HG03460 (cell line): ENCODE measurements at regions not wholly inside any gene's neighbourhood (a gene's known extent, or its start where the extent isn't known, plus 50 kb on each side); places are given as distances from the start of the nearest gene placed in this dataset.

Source experiments
- ATAC-seq: cut with Tn5 transposase; IDR thresholded peaks from one replicate; pipeline ENCODE4 v1.9.1; 2021; ENCODE audit not compliant: unreplicated experiment

DNA sequence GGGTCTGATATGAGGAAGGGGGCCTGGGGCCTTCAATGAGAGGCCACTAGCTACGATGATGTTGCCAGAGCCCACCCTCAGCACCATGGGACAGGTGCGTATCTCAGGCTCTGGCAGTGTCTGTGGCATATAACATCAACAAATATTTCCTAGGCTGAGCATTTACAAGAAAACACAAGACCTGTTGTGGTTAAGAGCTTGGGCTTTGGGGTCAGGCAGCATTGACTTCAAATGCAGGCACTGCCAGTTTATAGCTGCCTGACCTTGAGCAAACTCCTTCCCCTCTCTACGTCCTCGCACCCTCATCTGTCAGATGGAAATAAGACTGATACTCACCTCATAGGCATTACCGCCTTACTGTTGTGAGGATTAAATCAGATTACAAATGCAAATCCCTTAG, 156.0 kb downstream of the KATNAL1 start:
- ATAC-seq, result no peak

DNA sequence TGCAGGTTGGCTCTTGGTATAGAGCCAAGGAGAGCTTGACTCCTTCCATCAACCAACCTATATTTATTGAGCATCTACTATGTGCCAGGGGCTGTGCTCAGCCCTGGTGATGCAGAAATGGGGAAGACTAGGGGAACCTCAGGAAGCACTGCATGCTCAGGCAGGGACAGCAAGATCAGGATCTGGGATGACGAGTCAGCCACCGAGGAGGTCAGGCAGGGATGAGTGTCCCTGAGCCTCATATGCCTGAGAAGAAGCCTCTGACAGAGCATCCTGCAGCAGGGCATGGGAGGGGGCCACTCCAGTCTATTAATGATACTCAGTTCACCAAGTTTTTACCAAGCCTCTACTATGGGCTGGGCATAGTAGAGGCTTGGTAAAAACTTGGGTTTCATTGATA, 158.1 kb downstream of the KATNAL1 start:
- no peak for ATAC-seq

DNA sequence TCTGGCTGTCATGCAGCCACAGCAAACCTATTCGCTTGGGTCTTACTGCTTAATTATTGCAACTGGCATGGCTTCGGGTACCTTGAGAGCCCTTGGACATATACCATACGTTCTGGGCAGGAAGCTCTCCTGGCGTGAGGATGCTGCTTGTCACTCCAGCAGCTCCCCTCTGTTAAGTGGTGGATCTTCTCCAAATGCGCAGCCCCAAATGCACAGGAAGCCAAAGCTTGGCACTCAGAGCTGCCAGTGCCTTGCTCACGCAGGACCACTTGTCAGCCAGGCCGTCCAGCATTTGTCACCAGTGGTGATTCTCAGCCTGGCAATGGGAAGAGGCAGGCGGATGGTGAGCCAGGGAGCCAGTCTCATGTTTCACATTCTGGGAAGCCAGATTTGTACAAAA, 158.6 kb downstream of the KATNAL1 start:
- ATAC-seq, result no peak

DNA sequence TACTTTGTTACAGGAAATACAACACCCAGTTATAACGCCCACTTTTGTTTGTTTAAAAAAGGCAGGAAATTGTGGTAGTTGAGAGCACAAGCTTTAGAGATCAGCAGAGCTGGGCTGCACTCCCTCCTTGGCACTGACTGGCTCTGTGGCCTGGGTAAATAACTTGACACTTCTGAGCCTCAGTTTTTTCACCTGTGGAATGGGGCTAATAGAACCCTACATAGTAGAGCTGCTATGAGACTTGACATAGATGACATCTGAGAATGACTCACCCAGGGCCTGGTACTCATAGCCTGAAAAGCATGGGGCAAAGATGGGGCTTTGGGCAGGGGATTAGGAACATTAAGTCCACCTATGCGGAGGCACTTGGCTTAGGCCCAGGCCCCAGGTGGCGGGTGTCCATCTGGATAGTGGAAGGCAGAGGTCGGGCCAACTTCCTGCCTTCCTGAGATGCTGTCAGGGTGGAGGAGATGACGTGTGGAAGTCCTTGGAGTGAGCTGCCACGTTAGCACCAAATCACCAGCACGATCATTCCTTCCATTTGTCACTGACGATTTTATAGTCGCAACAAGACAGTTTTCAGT, 159.1 kb downstream of the KATNAL1 start:
- ATAC-seq, result no peak

DNA sequence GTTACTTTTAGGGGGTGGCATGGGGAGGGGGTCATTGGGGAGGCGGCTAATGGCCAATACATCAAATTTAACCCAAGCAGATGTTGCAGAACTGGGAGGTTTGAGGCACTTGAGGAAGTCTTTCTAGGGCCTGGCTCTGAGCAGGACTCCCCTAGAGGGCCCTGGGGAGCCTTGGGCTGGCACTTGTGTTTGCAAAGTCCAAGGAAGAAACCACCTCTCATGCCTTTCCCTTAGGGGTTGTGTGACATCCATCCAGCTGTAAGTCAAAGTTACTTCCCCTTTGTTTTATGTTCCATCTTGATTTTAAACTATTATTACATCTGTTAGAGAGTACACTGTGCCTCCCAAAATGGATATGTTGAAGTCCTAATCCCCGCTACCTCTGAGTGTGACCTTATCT, 159.9 kb downstream of the KATNAL1 start:
- ATAC-seq, result no peak

DNA sequence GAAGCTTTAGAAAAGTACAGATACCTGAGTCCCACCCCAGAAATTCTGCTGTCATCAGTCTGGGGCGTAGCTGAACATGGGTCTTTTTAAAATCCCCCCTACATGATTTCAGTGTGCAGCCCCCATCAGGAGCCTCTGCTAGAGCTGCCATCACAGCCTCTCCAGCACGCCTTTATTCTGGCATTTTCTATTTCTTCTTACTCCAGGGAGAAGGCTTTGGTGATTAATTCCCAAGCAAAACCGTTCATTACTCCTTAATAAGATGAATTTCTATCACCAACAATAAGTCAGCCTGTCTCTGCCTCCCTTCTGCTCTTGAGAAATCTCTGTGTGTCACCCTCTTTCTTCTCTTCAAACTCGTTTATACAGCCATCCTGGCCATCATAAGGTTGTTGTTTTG, 160.3 kb downstream of the KATNAL1 start:
- ATAC-seq, result no peak

DNA sequence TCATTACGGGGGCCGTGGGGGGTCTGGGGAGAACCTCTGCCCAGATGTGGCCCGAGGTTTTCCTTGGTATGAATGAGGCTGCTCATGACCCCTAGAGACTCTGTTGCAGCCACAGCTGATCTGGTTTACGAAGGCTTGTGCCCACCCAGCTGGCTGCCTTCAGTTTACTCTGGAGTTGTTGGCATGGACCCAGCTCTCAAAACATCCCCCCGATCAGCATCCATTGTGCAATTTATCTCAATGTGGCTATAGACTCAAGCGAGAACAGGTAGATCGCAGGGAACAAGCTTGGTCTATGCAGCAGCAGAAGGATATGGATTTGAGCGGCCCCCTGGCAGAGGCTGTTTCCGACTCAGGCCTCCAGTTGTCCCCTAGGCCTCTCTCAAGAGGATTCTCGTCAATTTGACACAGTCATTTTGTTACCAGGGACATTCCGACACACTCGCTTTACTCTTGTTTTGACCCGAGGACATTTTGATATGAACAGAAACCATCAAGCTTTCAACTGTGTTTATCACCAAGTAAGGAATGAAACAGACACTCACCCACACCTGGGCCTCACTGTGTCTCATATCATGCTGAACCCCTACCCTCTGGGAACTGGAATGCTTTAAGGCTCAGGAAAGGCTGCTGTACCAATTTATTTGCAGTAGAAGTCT, 161.5 kb downstream of the KATNAL1 start:
- peak; percentile 46 for ATAC-seq

DNA sequence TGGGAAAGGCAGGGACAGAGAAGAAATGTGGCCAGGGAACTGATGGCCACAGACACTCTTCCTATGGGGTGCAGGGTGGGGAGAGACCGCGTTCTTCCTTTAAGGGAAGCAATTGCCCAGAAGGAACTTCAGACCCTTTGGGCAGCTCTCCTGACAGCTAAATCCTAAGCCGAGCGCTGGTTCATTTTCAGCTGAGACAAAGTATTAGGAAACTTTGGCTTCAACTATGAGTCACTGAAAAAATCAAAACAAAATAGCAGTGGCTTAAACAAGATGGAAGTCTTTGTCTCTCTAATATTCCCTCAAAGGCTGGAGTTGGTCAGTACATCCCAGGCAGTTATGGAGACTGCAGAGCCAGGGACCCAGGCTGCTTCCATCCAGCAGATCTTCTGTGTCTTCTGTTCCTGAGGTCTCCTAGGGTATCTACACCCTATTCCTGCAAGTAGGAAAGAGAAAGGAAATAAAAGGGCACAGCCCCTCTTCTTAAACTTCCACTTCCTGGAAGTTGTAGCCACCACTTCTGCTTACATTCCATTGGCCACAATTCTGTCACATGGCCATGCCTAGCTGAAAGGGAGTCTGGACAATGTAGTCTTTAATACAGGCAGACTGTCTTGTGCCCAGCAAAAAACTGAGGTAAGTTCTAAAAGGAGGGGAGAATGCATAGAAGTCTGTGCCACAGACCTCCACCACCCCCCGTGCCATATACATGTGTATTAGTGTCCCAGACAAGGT, 163.5 kb downstream of the KATNAL1 start:
- no peak for ATAC-seq

DNA sequence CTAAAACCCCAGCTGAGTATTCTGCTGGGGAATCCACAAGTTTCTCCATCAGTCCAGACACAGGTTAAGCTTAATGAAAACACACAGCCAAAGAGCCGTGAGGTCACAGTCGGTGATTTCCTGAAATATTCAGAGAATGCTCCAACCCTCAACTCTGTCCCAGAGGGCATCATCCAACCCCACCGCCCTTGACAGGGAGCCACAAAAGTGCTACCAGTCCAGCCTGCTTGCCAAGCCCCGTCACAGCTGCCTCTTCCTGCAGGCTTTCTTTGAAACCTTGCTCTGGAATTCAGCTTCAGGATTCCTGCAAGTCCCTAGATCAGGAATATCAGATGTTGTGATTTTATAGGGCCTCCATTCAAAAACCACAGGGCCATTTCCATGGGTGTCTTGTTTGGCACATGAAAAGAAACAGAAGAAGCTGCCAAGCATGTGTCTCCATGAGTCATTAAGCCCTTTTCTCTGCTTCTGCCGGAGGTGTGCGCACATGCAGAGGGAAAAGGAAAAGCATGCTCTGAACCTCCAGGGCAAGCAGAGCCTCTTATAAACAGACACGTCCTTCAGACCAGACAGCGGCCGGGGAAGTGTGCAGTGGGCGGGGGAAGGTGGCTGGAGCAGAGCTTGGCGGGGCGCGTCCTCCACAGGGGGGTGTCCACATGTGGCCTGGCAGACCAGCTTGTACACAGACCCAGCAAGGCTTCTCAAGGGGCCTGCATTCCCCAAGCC, 164.7 kb downstream of the KATNAL1 start:
- ATAC-seq, result no peak

DNA sequence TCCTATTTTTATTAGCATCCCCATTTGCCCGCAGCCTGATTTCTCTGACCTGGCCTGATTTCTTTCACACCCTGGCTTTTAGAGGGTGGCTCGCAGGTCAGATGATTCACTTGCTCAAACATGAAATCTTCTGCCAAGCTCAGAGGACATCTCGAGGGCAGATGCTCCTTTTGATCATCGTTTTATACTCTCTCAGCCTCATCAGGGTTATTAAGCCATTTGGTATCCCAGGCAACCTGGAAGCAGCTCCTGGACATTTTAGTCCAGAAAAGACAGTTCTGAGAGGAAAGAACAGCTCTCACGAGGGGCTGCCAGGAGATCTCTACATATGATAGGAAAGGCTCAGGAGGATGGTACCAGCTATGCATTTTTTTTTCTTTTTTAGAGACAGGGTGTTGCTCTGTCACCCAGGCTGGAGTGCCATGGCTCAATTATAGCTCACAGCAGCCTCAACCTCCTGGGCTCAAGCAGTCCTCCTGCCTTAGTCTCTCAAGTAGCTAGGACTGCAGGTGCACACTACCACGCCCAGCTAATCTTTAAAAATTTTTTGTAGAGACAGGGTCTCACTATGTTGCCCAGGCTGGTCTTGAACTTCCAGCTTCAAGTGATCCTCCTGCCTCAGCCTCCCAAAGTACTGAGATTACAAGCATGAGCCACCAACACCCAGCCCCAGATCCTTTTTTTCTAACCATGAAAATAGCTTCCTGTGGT, 165.4 kb downstream of the KATNAL1 start:
- no peak for ATAC-seq

DNA sequence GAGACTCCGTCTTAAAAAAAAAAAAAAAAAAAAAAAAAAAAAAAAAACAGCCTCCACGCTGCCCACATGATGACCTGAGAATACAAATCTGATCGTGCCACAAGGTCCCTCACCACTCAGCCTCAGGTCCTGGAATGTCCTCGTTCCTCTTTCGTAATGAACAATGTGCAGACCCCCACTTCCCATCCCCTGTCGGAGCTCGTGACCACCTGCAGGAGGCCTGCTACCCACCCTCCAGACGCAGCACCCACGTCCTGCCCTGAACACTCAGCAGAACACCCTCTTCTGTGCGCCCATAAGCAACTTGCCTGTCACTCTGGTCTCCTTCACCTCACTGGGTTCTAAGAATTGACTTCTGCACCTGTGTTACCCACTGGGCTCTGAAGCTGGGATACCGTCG, 166.4 kb downstream of the KATNAL1 start:
- ATAC-seq, result no peak

DNA sequence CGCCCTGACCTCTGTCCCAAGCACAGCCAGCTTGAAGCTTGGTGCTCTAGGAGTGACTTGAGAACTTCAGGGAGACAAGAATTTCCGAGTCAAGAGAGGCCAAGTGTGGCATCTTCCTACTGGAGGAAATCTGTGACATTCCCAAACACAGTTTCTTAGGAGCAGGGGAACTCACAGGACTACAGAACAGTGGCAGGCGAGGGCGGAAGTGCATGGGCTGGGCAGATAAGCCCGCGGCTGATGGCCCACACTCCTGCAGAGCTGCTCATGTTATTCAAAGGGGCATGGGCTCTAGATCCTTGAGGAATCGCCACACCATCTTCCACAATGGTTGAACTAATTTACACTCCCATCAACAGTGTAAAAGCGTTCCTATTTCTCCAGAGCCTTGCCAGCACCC, 168.8 kb downstream of the KATNAL1 start:
- ATAC-seq, result no peak

DNA sequence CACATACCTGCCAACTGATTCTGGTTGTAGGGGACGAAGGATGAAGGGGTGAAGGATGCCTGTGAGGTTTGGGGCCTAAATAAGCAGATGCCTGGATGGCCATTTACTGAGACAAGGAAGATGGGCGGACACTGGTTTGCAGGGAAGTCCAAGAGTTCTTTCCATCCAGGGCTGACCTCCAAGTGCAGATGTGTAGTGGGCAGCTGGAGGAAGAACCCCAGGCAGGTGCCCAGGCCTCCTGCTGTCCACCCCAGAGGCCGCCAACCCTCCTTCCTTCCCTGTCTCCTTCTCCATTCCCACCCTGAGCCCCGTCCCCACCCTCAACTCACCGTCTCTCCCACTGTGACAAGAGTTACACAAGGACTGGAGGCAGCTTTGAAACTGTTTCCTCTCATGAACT, 171.5 kb downstream of the KATNAL1 start:
- no peak for ATAC-seq

DNA sequence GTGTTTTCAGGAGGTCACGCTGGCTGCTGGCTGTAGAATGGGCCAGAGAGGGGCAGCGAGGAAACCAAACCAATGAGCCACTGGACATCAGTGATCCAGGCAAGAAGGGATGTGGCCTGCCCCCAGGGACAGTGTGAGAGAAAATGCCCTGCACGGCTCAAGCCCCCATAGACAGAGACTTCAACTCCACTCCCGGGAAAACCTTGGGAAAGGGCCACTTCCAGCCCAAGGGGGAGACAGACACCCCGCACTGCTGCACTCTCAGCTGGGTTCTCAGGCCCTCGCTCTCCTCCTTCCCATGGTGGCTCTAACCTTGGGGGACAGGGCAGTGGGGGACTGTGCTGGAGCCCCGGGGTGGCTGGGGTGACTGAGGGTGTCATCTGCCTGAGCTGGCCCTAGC, 172.0 kb downstream of the KATNAL1 start:
- no peak for ATAC-seq

DNA sequence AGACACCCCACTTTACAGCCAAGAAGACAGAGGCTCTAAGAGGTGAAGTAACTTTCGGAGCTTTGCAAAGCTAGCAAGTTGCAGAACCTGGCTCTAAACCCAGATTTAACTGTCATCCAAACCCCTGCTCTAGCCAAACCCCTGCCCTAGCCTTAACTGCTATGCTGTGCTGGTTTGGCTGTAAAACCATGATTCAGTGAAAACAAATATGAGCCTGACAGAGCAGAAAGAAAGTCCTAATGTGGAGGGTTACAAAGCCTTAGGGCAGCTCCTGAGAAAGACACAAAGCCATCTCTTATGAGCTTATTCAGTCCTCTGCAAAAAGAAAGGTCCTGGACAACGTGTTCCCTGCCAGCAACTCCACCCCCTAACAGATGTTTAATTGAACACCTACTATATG, 172.8 kb downstream of the KATNAL1 start:
- ATAC-seq, result no peak

DNA sequence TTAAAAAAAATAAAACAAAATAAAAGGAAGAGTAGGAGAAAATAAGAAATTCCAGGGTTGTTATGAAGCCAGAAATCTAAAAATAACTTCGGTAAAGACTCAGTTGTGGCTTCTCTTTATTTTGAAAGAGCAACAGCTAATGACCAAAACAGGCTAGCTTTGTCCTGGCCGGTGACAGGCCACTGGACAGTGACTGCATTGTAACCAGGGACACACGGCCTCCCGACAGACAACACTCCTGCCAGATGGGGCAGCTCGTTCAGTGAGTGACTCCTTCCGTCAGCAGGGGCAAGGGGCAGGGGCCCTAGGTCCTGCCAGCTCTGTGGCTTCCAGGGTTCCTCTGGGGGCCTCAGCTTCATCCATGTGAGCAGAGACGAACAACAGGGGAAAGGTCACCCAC, 173.4 kb downstream of the KATNAL1 start:
- ATAC-seq, result no peak

DNA sequence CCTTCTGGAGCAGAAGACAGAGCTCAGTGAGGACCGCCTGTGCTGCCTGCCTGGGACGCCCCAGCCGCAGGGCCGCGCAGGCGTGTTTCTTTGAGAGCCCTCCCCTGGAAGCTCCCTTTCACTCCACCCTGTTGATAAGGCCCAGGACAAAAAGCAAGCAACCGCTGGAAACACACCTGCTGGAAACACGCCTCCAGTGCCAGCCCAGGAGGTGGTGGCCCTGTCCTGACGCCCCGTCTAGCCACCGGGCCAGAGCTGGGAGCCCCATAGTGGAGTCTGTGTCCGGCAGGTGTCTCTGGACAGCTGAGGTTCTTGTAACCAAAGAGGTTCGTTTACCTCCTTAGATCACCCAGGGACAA, 173.8 kb downstream of the KATNAL1 start:
- ATAC-seq, result no peak

DNA sequence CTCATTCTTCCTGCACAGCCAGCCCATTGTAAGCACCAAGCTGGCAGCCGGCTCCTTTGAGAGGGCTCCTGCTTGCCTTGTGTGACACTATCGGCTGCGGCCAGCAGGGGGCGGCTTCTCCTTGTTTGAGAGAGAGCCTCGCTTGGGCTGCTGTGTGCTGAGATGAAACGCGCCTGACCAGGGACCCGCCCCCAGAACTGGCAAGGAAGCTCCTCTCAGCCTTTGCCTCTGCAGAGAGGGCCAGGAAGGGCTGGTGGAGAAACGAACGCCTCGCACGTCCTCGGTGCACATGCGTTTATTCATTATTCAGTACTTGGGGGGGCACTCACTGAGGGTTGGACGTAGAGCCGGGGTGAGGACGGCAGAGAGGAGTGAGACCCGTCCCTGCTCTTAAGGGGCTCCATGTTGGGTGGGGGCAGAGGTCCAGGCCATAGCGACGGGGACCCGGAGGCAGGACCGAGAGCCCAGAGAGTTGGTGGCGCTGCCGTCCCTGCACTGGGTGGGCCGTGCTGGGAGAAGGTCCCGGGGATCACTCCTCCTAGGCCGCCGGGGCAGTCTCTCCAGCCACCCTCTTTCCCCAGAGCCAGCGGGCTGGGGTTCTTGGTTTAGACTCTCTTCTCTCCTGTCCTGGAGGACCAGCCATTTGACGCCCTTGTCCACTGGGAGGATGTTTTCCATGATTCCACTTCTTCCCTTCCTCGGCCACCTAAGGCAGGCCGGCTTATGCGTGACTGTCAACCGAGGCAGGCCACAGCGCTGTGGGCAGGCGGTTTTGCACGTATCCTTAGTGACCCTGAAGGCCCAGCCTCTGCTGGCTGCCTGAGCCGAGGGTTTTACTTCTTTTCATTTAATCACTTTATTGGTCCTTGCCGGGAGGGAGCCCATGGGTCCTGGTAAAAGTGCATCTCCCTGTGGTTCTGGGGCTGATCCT, 174.5 kb downstream of the KATNAL1 start:
- peak; percentile 82 for ATAC-seq

DNA sequence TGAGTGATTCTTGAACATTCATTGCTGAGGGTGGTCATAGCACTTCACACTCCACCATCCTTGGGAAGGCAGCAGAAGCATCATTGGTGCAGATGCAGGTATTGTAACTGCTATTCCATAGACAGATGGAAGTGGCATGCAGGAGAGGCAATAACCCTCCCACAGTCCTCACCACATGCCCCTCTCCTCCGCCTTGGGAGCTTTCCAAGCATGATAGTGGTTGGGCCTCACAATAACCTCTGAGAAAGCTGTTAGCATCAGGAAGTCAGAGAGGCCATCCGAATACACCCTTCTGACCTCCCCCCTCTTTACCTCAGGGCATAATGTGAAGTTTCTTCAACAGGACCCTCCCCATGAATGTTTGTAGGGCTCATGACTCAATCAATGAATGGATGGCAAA, 177.9 kb downstream of the KATNAL1 start:
- no peak for ATAC-seq

DNA sequence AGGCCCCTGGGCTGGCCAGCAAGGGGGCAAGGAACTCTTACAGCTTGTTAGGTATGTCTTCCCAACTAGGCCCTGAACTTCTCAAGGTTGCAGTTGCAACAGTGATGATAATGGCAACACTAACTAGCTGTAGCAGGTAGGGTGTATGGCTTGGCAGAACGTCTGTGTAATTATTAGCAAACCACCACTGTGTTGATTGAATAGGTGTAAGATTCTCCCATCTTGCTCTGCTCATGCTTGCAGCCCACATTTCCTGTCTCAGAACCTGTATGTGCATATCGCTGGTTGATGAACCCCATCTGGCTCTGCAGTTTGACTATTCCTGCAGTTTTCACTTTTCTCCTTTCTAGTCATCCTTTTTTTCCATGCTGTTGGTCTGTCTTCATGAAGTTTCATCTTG, 178.8 kb downstream of the KATNAL1 start:
- ATAC-seq, result peak; percentile 64
